Body of pancreas (tissue), 4 donors: ENCODE measurements at regions not wholly inside any gene's neighbourhood (a gene's known extent, or its start where the extent isn't known, plus 50 kb on each side); places are given as distances from the start of the nearest gene placed in this dataset.

Source experiments
- ATAC-seq: fragments of 150-250 bp; one replicate; pipeline ENCODE4 v1.9.1; 2016
- DNase-seq, 4 donors: peaks; one replicate each; pipeline ENCODE4 v3.0.0-alpha.2; 2019
- H3K27ac ChIP-seq, 4 donors: fragments of 200-600 bp; sonication (generic); 1 replicate in 3 of 4; 2 replicates in 1 of 4; pipeline versions ENCODE4 v1.5.1 to v1.6.1; 2016 to 2019; ENCODE audit warnings: mild to moderate bottlenecking in 1 of 4, mixed read lengths in 1 of 4, moderate library complexity in 1 of 4
- H3K27me3 ChIP-seq, 2 donors: fragments of 200-600 bp; sonication (generic); one replicate each; pipeline ENCODE4 v1.6.0; 2016; ENCODE audit warnings: mild to moderate bottlenecking in 1 of 2
- H3K36me3 ChIP-seq, 2 donors: fragments of 200-600 bp; sonication (generic); replicated peaks in 1 of 2; 2 replicates each; pipeline ENCODE4 v1.5.1; 2016; ENCODE audit warnings: low read depth in 2 of 2; ENCODE audit not compliant: insufficient read depth in 1 of 2
- H3K4me1 ChIP-seq: fragments of 200-600 bp; sonication (generic); one replicate; pipeline ENCODE4 v1.6.0; 2016
- H3K4me3 ChIP-seq, 2 donors: fragments of 200-600 bp; sonication (generic); 1 replicate in 1 of 2; 2 replicates in 1 of 2; pipeline ENCODE4 v1.5.1; 2016 to 2019
- H3K9me3 ChIP-seq, 3 donors: fragments of 200-600 bp; sonication (generic); 1 replicate in 2 of 3; 2 replicates in 1 of 3; pipeline ENCODE4 v1.5.1; 2016
- POLR2A ChIP-seq, 3 donors: fragments of 450-650 bp; IDR thresholded peaks; one replicate each; pipeline ENCODE4 v1.6.1; 2016; ENCODE audit warnings: antibody characterized with exemption in 3 of 3, mild to moderate bottlenecking in 2 of 3
- WGBS, 2 donors: methylation state at CpG; one replicate each; pipeline ENCODE4 v1.1.5; 2017; 5-methylcytosine and 5-hydroxymethylcytosine counted together
- intact Hi-C: fragments of 100-400 bp; cut with DNase I; formaldehyde crosslinking; loops from one replicate; pipeline ENCODE4 v1.15.1; 2023
- TF ChIP-seq, protein P1 (sequence below), 7 experiments: fragments of 450-650 bp in 4 of 7; fragments of 200-600 bp in 3 of 7; sonication (generic) in 3 of 7; IDR thresholded peaks; one replicate each; pipeline ENCODE4 v1.5.1; 2016 to 2019; ENCODE audit warnings: antibody characterized with exemption in 7 of 7

DNA sequence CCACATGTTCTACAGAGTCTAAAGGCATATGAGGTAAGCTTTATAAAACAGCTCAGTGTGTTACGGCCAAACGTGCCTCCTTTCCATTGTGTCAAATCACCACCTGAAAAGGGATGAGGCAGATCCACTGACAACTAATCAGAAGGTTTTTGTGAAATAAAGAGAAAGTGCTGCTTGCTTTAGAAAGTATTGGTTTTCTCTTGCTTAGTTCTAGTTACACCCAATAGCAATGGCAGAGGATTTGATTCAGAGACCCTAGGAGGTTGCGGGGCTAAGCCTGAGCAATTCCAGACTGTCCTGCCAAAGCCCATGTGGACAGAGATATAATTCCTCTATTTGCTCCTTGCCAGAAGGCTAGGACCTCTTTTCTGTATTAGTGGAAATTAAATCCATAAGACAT lies 125.5 kb downstream of the SPRY1 start:
- H3K36me3 ChIP-seq, result no peaks in the 10 kb centered on the region
- TF ChIP-seq POLR2A (IDR thresholded peaks at IDR 0.05), result no peak
- TF ChIP-seq, protein P1, sequence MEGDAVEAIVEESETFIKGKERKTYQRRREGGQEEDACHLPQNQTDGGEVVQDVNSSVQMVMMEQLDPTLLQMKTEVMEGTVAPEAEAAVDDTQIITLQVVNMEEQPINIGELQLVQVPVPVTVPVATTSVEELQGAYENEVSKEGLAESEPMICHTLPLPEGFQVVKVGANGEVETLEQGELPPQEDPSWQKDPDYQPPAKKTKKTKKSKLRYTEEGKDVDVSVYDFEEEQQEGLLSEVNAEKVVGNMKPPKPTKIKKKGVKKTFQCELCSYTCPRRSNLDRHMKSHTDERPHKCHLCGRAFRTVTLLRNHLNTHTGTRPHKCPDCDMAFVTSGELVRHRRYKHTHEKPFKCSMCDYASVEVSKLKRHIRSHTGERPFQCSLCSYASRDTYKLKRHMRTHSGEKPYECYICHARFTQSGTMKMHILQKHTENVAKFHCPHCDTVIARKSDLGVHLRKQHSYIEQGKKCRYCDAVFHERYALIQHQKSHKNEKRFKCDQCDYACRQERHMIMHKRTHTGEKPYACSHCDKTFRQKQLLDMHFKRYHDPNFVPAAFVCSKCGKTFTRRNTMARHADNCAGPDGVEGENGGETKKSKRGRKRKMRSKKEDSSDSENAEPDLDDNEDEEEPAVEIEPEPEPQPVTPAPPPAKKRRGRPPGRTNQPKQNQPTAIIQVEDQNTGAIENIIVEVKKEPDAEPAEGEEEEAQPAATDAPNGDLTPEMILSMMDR (IDR thresholded peaks at IDR 0.05), result no peak
- ATAC-seq, result no peak
- WGBS, 2 donors, result 85 to 89% methylated on average over 3 of the region's 3 CpGs
- no peaks in the 10 kb centered on the region for H3K4me1 ChIP-seq
- no peaks in the 10 kb centered on the region for H3K27me3 ChIP-seq
- no peak overlapping the region for H3K4me3 ChIP-seq
- no peaks in the 10 kb centered on the region for H3K9me3 ChIP-seq
- intact Hi-C loops, result no loop called here
- H3K27ac ChIP-seq, result no peak overlapping the region
- DNase-seq, result no peak

DNA sequence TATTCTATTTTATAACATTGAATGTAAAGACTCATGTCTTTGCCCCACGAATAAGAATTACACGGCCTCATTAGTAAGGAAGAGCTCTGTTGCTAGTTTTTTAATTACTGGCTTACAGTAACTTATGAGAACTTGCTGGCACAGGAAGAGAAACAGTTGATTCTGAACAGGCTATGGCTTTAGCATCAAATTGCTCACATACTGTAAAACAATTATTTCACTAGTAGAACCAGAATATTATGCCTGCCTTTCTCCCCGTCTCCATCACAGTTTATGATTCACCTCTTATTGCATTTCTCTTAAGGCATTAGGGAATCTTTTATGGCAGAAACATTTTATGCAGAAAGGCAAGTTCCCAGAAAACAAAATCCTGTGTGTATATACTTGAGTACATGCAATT lies 126.1 kb downstream of the SPRY1 start:
- DNase-seq, result no peak
- no peak for ATAC-seq
- no peak for TF ChIP-seq POLR2A (IDR thresholded peaks at IDR 0.05)
- TF ChIP-seq, protein P1 (IDR thresholded peaks at IDR 0.05), result no peak
- no peaks in the 10 kb centered on the region for H3K4me1 ChIP-seq
- H3K36me3 ChIP-seq, result no peaks in the 10 kb centered on the region
- no peak overlapping the region for H3K4me3 ChIP-seq
- 80 to 87% methylated on average over 3 of the region's 3 CpGs for WGBS, 2 donors
- H3K27ac ChIP-seq, result no peak overlapping the region
- H3K9me3 ChIP-seq, result no peaks in the 10 kb centered on the region
- H3K27me3 ChIP-seq, result no peaks in the 10 kb centered on the region
- intact Hi-C loops, result no loop called here

DNA sequence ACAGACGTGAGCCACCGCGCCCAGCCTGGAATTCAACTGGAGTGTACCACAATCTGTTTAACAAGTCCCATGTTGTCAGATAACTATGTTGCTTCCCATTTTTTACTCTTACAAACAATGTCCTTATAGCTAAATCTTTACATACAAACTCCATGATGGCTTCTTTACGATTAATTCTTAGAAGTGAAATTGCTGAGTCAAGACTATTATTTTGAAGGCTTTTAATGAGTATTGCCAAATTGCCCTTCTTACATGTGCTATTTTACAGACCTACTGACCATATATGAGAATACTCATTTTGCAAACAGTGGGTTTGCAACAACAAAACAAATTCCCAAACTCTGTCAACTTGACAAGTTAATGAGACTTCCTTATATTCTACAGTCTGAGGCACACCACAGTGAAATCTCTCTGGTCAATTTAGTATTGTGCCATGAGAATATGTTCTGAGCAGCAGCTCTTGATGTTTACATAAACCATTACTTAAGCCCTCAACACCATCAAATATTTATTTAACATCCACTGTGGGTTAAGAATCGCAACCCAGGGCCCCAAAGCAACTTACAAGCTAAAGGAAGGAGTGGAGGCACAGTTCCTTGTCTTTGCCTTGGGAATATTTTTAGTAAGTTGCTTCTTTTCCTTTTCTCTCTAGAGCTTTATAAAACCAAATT lies 128.5 kb downstream of the SPRY1 start:
- DNase-seq, result no peak

DNA sequence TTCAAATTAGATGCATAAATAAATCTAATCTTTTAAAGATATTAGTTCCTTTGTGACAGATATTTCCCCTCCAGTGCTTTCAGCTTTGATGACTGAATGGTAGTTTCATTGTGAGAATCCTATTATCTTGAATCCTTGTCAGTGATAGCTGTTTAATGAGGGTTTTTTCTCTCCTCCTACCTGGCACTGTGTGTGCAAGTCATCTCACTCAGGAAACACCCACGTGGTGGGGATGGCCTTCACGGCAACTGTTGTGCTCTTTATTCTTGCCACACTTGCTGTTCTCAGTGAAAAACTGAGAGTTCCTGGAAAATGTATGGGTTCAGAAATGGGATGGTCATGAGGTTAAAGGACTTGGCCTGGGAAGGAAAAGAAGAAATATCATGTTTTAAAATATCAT lies 129.9 kb downstream of the SPRY1 start:
- Histone ChIP-seq H3K9me3 (no peaks in the 10 kb centered on the region), H3K36me3 (no peaks in the 10 kb centered on the region), H3K27ac (no peak overlapping the region), H3K4me3 (no peak overlapping the region), H3K4me1 (no peaks in the 10 kb centered on the region), H3K27me3 (no peaks in the 10 kb centered on the region)
- WGBS, 2 donors, result 50% methylated on average over 2 of the region's 2 CpGs
- DNase-seq, result no peak
- intact Hi-C loops, result no loop called here
- TF ChIP-seq, protein P1 (IDR thresholded peaks at IDR 0.05), result no peak
- no peak for TF ChIP-seq POLR2A (IDR thresholded peaks at IDR 0.05)
- no peak for ATAC-seq

More for the DNA sequence above, 128.5 kb downstream of the SPRY1 start:
- no peak for TF ChIP-seq POLR2A (IDR thresholded peaks at IDR 0.05)
- TF ChIP-seq, protein P1 (IDR thresholded peaks at IDR 0.05), result no peak
- no peaks in the 10 kb centered on the region for H3K4me1 ChIP-seq
- H3K9me3 ChIP-seq, result no peaks in the 10 kb centered on the region
- H3K36me3 ChIP-seq, result no peaks in the 10 kb centered on the region
- no peaks in the 10 kb centered on the region for H3K27me3 ChIP-seq
- ATAC-seq, result no peak
- intact Hi-C loops, result no loop called here
- WGBS, 2 donors, result 79 to 85% methylated on average over 5 of the region's 5 CpGs
- H3K27ac ChIP-seq, result no peak overlapping the region
- no peak overlapping the region for H3K4me3 ChIP-seq
